Keratinocyte (primary cell): ENCODE measurements at regions not wholly inside any gene's neighbourhood (a gene's known extent, or its start where the extent isn't known, plus 50 kb on each side); places are given as distances from the start of the nearest gene placed in this dataset.

Source experiments
- DNase-seq: peaks from one replicate; pipeline ENCODE4 v3.0.0-alpha.2; 2011; ENCODE audit warnings: low read depth, missing footprints, low spot score
- FAIRE-seq: peaks from 2 replicates; lab custom pipeline; 2011; peaks lifted over from hg19 to GRCh38; lab: Jason Lieb, UNC
- H2AFZ ChIP-seq: 2 replicates; pipeline ENCODE4 v1.6.0; 2012; ENCODE audit warnings: low read length, control low read depth, inconsistent platforms; ENCODE audit not compliant: control insufficient read depth
- H3K27ac ChIP-seq: 2 replicates; pipeline ENCODE4 v1.5.1; 2011; ENCODE audit warnings: low read length; ENCODE audit not compliant: control insufficient read depth, insufficient read depth
- H3K27me3 ChIP-seq: 3 replicates; pipeline ENCODE4 v1.6.0; 2011; ENCODE audit warnings: low read length; ENCODE audit not compliant: control insufficient read depth, insufficient read depth; ENCODE audit errors: extremely low read depth
- H3K36me3 ChIP-seq, 2 experiments: 2 replicates in 1 of 2; 3 replicates in 1 of 2; pipeline ENCODE4 v1.5.1; 2011; ENCODE audit warnings: low read length in 2 of 2, mild to moderate bottlenecking in 1 of 2; ENCODE audit not compliant: control insufficient read depth in 2 of 2, insufficient read depth in 2 of 2; ENCODE audit errors: extremely low read depth in 1 of 2
- H3K4me1 ChIP-seq: 3 replicates; pipeline ENCODE4 v1.5.1; 2011; ENCODE audit warnings: low read length; ENCODE audit not compliant: control insufficient read depth, insufficient read depth; ENCODE audit errors: extremely low read depth
- H3K4me2 ChIP-seq: 3 replicates; pipeline ENCODE4 v1.6.0; 2011; ENCODE audit warnings: low read depth, low read length; ENCODE audit not compliant: control insufficient read depth, insufficient read depth; ENCODE audit errors: extremely low read depth
- H3K4me3 ChIP-seq, 3 experiments: fragments of 200-600 bp in 1 of 3; sonication (generic) in 1 of 3; 2 replicates in 2 of 3; 3 replicates in 1 of 3; pipeline ENCODE4 v1.5.1; 2011 to 2016; ENCODE audit warnings: low read length in 3 of 3, mild to moderate bottlenecking in 3 of 3, control low read depth in 2 of 3, inconsistent platforms in 1 of 3, low read depth in 1 of 3, mixed read lengths in 1 of 3, mixed run types in 1 of 3, moderate library complexity in 1 of 3; ENCODE audit not compliant: control insufficient read depth in 2 of 3, insufficient read depth in 2 of 3; ENCODE audit errors: extremely low read depth in 1 of 3
- H3K79me2 ChIP-seq: 2 replicates; pipeline ENCODE4 v1.6.0; 2012; ENCODE audit warnings: low read length; ENCODE audit not compliant: control insufficient read depth, insufficient read depth
- H3K9ac ChIP-seq: 3 replicates; pipeline ENCODE4 v1.6.0; 2011; ENCODE audit warnings: low read length; ENCODE audit not compliant: control insufficient read depth, insufficient read depth; ENCODE audit errors: extremely low read depth
- H3K9me1 ChIP-seq: 3 replicates; pipeline ENCODE4 v1.6.0; 2011; ENCODE audit warnings: low read length; ENCODE audit not compliant: control insufficient read depth, insufficient read depth; ENCODE audit errors: extremely low read depth
- H3K9me3 ChIP-seq: 2 replicates; pipeline ENCODE4 v1.5.1; 2012; ENCODE audit warnings: low read depth, low read length; ENCODE audit not compliant: control insufficient read depth
- H4K20me1 ChIP-seq: 3 replicates; pipeline ENCODE4 v1.6.0; 2011; ENCODE audit warnings: low read length; ENCODE audit not compliant: control insufficient read depth, insufficient read depth; ENCODE audit errors: extremely low read depth
- CTCF ChIP-seq, 3 experiments: IDR thresholded peaks in 1 of 3; conservative IDR thresholded peaks in 1 of 3; optimal IDR thresholded peaks in 1 of 3; 2 replicates in 2 of 3; 3 replicates in 1 of 3; pipeline versions ENCODE3 to v1.5.1; 2011; ENCODE audit warnings: low read length in 3 of 3, mild to moderate bottlenecking in 3 of 3, moderate library complexity in 2 of 3, control low read depth in 1 of 3, inconsistent platforms in 1 of 3; ENCODE audit not compliant: insufficient read depth in 2 of 3; ENCODE audit errors: extremely low read depth in 1 of 3
- EZH2 ChIP-seq: IDR thresholded peaks from one replicate; pipeline ENCODE4 v1.6.1; 2012; ENCODE audit warnings: inconsistent platforms, mild to moderate bottlenecking, low read length, moderate library complexity
- dilution Hi-C: fragments of 300-500 bp; cut with MboI; formaldehyde crosslinking; loops from one replicate; pipeline ENCODE4 v1.7.0; 2020; ENCODE audit warnings: low sequenced_read_pairs; ENCODE audit not compliant: extremely low pct_ligation_motif_present

- Histone ChIP-seq H3K9ac (no peak overlapping the region), H3K4me1 (no peaks in the 10 kb centered on the region), H3K4me3 (no peak overlapping the region), H2AFZ (no peak overlapping the region), H3K79me2 (no peaks in the 10 kb centered on the region), H3K27me3 (no peaks in the 10 kb centered on the region), H3K9me1 (no peaks in the 10 kb centered on the region), H3K9me3 (no peaks in the 10 kb centered on the region), H3K4me2 (no peak overlapping the region), H3K27ac (no peak overlapping the region), H4K20me1 (no peaks in the 10 kb centered on the region), H3K36me3 (no peaks in the 10 kb centered on the region)
- FAIRE-seq: no peak
- dilution Hi-C loops: no loop called here
- no peak for DNase-seq
- TF ChIP-seq EZH2: no peak
- TF ChIP-seq CTCF (optimal IDR thresholded peaks at IDR 0.05 in 1 of 3, IDR thresholded peaks at IDR 0.05 in 1 of 3, conservative IDR thresholded peaks at IDR 0.05 in 1 of 3; ENCODE audit: extremely low read depth in 1 of 3, insufficient read depth in 2 of 3, low read length in 3 of 3): no peak
Observed at GRCh38 chr12:71303199-71303598, 136.4 kb upstream of the LGR5 start.

GRCh38 chr12:71300772-71301675 lies 138.6 kb upstream of the LGR5 start:
- no peak for FAIRE-seq

More at GRCh38 chr12:71300772-71301675, 138.6 kb upstream of the LGR5 start:
- no peaks in the 10 kb centered on the region for H3K4me1 ChIP-seq
- H3K4me2 ChIP-seq: no peak overlapping the region
- no peaks in the 10 kb centered on the region for H3K27me3 ChIP-seq
- H3K9ac ChIP-seq: no peak overlapping the region
- DNase-seq: no peak
- no peak for TF ChIP-seq EZH2
- TF ChIP-seq CTCF (optimal IDR thresholded peaks at IDR 0.05 in 1 of 3, IDR thresholded peaks at IDR 0.05 in 1 of 3, conservative IDR thresholded peaks at IDR 0.05 in 1 of 3; ENCODE audit: extremely low read depth in 1 of 3, insufficient read depth in 2 of 3, low read length in 3 of 3): no peak
- no peaks in the 10 kb centered on the region for H3K9me1 ChIP-seq
- no peaks in the 10 kb centered on the region for H3K36me3 ChIP-seq
- no peak overlapping the region for H2AFZ ChIP-seq
- H4K20me1 ChIP-seq: no peaks in the 10 kb centered on the region
- dilution Hi-C loops: no loop called here
- no peak overlapping the region for H3K27ac ChIP-seq
- H3K9me3 ChIP-seq: no peaks in the 10 kb centered on the region
- no peak overlapping the region for H3K4me3 ChIP-seq
- H3K79me2 ChIP-seq: no peaks in the 10 kb centered on the region
